Muscle layer of colon (tissue), 2 donors: ENCODE measurements at regions not wholly inside any gene's neighbourhood (a gene's known extent, or its start where the extent isn't known, plus 50 kb on each side); places are given as distances from the start of the nearest gene placed in this dataset.

Experiments
- H3K27ac ChIP-seq: one replicate; pipeline ENCODE4 v1.7.0; 2013; ENCODE audit warnings: low read depth, mild to moderate bottlenecking, low read length, moderate library complexity
- H3K27me3 ChIP-seq, 2 donors: one replicate each; pipeline ENCODE4 v1.7.0; 2013; ENCODE audit warnings: low read length in 2 of 2, mild to moderate bottlenecking in 2 of 2; ENCODE audit not compliant: insufficient read depth in 2 of 2, control insufficient read depth in 1 of 2
- H3K36me3 ChIP-seq: one replicate; pipeline ENCODE4 v1.7.0; 2013; ENCODE audit warnings: mild to moderate bottlenecking, low read length; ENCODE audit not compliant: insufficient read depth
- H3K4me1 ChIP-seq: one replicate; pipeline ENCODE4 v1.7.0; 2013; ENCODE audit warnings: mild to moderate bottlenecking, low read length; ENCODE audit not compliant: insufficient read depth
- H3K4me3 ChIP-seq, 2 donors: one replicate each; pipeline ENCODE4 v1.7.0; 2013; ENCODE audit warnings: low read length in 2 of 2, low read depth in 1 of 2, mild to moderate bottlenecking in 1 of 2, moderate library complexity in 1 of 2
- H3K9ac ChIP-seq: one replicate; pipeline ENCODE4 v1.7.0; 2013; ENCODE audit warnings: low read length
- H3K9me3 ChIP-seq: one replicate; pipeline ENCODE4 v1.7.0; 2013; ENCODE audit warnings: mild to moderate bottlenecking, low read length
- donor health status: abdominal sarcoma.
- donor health status: Adenocarcinoma of cecum.

DNA sequence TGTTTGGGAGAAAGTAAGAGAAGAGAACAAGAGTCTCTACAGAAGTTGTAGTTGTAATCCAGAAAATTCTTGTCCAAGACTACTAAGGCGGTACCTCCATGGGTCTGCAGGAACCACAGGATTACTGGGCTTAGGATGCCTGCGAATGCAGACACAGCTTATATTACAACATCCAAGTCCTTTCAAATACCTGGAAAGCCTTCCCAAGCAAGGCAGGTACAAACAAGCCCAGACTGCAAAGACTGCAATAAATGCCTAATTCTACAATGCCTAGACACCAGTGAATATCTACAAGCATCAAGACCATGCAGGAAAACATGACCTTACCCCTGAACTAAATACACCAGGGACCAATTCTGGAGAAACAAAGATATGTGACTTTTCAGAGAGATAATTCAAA is 178.2 kb downstream of the ARL4A start:
- no peaks in the 10 kb centered on the region for H3K27me3 ChIP-seq
- no peak overlapping the region for H3K27ac ChIP-seq
- no peak overlapping the region for H3K4me3 ChIP-seq
- no peaks in the 10 kb centered on the region for H3K4me1 ChIP-seq
- H3K9ac ChIP-seq = no peak overlapping the region
- H3K36me3 ChIP-seq = no peaks in the 10 kb centered on the region
- H3K9me3 ChIP-seq = no peaks in the 10 kb centered on the region

DNA sequence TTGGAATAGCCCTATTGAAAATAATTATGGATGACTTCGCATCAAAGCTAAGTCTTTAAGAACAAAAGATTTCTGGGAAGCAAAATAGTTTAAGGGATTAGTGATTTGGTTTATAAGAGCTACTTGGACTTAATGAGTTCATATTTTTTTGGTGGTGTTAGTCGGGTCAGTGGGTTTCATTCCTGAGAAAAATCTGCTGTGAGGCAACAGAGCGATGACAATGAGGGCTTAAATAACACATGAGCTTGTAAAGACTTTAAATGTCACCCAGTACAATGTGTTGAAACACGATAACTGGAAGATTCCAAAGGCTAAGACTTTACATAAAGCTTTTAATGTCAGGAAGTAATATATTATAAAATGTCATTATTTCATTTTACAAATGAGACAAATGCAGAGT is 178.8 kb downstream of the ARL4A start:
- H3K36me3 ChIP-seq = no peaks in the 10 kb centered on the region
- no peaks in the 10 kb centered on the region for H3K9me3 ChIP-seq
- no peak overlapping the region for H3K9ac ChIP-seq

DNA sequence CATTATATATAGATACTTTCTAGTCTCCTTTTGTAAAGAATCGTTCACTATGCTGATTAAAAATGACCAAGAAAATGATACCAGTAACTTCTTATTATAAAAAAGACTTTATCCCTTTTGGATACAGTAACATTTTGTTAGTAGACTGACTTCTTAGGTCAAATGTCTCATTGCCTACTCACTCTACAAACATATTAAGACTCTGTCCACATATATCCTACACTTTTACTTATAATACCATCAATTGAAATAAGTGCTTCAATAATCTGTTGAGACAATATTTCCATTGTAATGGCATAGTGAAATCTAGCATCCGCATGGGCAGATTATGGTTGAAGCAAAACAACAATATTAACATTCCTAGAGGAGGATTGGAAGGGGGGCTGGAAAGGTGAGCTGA is 180.6 kb downstream of the ARL4A start:
- Histone ChIP-seq H3K4me3 (no peak overlapping the region), H3K36me3 (no peaks in the 10 kb centered on the region), H3K27ac (no peak overlapping the region), H3K9me3 (no peaks in the 10 kb centered on the region), H3K27me3 (no peaks in the 10 kb centered on the region), H3K9ac (no peak overlapping the region), H3K4me1 (no peaks in the 10 kb centered on the region)

More for the DNA sequence above, 178.8 kb downstream of the ARL4A start:
- no peak overlapping the region for H3K27ac ChIP-seq
- H3K4me3 ChIP-seq = no peak overlapping the region
- H3K4me1 ChIP-seq = no peaks in the 10 kb centered on the region
- no peaks in the 10 kb centered on the region for H3K27me3 ChIP-seq

DNA sequence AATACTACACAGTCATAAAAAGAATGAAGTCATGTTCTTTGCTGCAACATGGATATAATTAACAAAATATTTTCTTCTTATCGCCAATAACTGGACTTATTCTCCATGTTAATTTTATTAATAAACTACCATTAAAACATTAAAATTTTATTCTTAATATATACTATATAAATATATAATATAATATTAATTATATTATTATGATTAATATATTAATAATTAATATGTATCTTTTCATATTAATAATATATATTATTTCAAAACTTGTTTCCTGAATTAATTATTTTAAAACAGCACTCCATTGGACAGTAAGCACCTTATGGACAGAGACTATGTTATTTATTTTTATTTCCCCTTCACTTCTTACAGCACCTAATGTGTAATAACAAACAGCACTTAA is 182.8 kb downstream of the ARL4A start:
- Histone ChIP-seq H3K9me3 (no peaks in the 10 kb centered on the region), H3K4me1 (no peaks in the 10 kb centered on the region), H3K9ac (no peak overlapping the region), H3K27ac (no peak overlapping the region), H3K4me3 (no peak overlapping the region), H3K36me3 (no peaks in the 10 kb centered on the region), H3K27me3 (no peaks in the 10 kb centered on the region)

DNA sequence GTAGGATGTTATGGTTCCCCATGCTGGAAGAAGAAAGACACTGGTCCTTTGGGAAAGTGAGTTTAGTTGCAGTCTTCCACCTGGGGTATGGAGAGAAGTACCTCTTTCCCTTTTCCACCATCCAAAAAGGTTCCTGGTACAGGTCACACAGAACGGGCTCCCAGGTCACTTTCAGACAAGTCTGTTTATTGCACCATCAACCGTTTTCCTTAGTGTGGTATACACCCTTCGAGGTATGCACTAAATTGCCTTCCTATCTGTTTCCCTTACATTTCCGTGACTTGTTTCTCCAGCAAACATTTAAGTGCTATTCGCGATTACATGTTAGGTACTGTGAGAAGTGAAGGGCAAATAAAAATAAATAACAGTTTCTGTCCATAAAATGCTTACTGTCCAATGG is 185.1 kb downstream of the ARL4A start:
- no peaks in the 10 kb centered on the region for H3K27me3 ChIP-seq
- H3K27ac ChIP-seq = no peak overlapping the region
- H3K36me3 ChIP-seq = no peaks in the 10 kb centered on the region
- no peak overlapping the region for H3K9ac ChIP-seq
- no peak overlapping the region for H3K4me3 ChIP-seq
- H3K4me1 ChIP-seq = no peaks in the 10 kb centered on the region
- H3K9me3 ChIP-seq = no peaks in the 10 kb centered on the region

DNA sequence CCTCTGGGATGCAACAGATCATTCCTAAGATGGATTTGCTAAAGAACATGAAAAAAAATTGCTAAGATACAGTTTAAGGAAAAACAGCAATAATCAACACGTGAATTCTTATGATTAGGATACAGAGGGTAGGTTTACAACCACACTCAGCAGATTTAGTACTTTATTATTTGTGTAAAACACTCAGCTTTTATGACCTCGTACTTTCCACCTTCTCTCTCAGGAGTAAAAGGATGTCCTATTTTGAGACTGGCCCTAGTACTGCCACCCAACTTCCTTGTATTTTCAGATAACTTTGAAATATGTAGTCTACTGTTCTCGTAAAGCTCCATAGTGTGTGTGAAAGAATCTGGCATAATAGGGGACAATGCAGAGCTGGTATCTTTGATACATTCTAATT is 186.1 kb downstream of the ARL4A start:
- no peak overlapping the region for H3K27ac ChIP-seq
- H3K27me3 ChIP-seq = no peaks in the 10 kb centered on the region
- H3K9me3 ChIP-seq = no peaks in the 10 kb centered on the region
- no peak overlapping the region for H3K9ac ChIP-seq
- H3K4me3 ChIP-seq = no peak overlapping the region
- H3K4me1 ChIP-seq = no peaks in the 10 kb centered on the region
- no peaks in the 10 kb centered on the region for H3K36me3 ChIP-seq

DNA sequence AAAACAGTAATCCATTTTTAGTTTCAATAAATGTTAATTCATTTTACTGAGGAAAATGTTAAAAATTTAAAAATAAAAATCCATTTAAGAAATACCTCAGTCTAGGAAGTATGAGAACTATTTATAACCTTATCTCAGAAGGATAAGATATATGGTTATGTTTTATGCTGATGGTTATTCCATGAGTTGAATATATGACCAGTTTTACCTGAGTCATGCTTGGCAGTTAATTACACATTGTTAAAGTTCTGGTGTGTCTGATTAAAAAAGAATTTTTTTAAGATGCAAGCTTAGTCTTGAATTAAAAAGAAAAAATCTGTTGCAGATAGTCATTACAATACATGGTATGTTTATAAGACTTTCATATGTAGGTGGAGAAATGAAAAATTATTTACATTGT is 191.7 kb downstream of the ARL4A start:
- Histone ChIP-seq H3K36me3 (no peaks in the 10 kb centered on the region), H3K4me1 (no peaks in the 10 kb centered on the region), H3K9ac (no peak overlapping the region), H3K27me3 (no peaks in the 10 kb centered on the region), H3K27ac (no peak overlapping the region), H3K4me3 (no peak overlapping the region), H3K9me3 (no peaks in the 10 kb centered on the region)

DNA sequence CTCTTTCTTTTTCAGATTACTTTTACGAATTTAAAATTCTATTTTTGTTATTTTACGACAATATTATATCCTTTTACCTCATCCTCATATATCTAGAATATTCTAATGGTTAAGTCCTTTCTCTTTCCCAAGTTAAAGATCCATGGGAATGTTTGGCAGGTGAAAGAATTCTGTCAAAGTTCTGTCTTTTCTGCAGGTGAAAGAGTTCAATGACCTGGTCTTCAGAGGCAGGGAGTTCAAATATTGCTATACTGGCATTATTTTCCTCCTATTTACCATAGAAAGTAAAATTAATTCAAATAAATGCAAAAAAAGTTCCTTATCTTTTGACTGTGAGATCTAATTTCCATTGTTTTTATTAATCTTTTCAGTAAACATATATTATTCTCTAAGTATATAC is 194.3 kb downstream of the ARL4A start:
- Histone ChIP-seq H3K36me3 (no peaks in the 10 kb centered on the region), H3K9ac (no peak overlapping the region), H3K4me1 (no peaks in the 10 kb centered on the region), H3K4me3 (no peak overlapping the region), H3K27ac (no peak overlapping the region), H3K27me3 (no peaks in the 10 kb centered on the region), H3K9me3 (no peaks in the 10 kb centered on the region)

DNA sequence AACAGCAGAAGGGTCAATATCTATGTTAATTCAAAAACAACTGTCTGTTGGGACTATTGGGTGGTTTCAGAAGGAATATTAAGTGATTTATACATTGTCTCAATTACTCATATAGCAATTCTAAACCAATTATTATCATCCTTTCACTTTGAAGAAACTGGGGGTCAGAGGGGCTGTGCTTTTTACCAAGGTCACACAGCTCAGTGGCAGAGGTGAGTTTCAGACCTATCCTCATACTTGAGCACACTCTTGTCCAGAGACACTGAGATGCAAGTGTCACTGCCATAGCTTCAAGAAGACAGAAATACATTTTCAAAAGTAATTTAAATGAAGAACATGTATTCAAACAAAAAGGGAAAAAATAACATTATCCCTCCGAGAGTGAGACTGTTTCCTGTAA is 195.3 kb downstream of the ARL4A start:
- Histone ChIP-seq H3K36me3 (no peaks in the 10 kb centered on the region), H3K9ac (no peak overlapping the region), H3K4me1 (no peaks in the 10 kb centered on the region)

DNA sequence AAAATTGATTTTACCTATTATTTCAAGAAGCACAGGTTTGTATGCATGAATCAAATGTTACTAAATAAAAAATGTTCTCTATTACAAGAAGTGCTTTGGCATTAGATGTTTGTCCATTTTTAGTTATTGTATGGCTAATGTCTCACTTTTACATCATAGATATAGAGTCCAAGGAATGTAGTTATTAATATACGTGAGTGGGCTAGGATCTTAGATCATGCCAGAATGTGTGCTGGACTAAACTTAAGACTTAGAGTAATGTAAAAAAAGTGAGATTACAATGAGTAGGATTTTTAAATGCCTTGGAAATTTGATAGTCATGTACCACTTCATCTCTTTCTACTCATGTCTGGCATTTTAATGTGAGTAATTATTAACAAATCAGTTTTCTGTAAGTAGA is 196.6 kb downstream of the ARL4A start:
- Histone ChIP-seq H3K27ac (no peak overlapping the region), H3K36me3 (no peaks in the 10 kb centered on the region), H3K9ac (no peak overlapping the region), H3K9me3 (no peaks in the 10 kb centered on the region), H3K4me3 (no peak overlapping the region), H3K27me3 (no peaks in the 10 kb centered on the region), H3K4me1 (no peaks in the 10 kb centered on the region)

More for the DNA sequence above, 195.3 kb downstream of the ARL4A start:
- H3K27ac ChIP-seq = no peak overlapping the region
- no peaks in the 10 kb centered on the region for H3K9me3 ChIP-seq
- no peak overlapping the region for H3K4me3 ChIP-seq
- no peaks in the 10 kb centered on the region for H3K27me3 ChIP-seq

DNA sequence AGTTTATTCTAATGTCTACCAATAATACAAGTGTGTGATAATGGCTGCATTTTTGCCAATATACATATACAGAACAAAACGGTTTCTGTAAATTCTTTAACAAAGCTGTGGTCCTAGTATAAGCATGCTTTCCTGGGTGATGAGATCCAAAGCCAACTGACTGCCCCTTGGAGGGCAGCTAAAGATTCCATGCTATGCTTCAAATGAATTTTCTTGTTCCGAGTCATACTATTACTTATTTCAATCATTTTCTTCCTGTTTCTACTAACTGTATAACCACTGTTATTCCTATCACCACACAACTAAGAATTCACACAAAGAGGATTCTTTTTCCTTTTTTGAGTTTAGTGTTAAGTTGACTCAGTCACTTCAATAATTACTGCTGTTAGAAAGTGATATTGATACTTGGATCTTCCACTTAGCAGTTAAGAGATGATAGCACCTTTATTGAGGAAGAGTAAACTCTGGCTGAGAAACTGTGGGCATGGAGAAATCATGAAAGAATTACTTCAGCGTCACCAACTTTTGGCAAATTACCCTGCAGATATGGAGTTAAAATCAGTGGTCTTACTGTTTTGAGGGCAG is 197.5 kb downstream of the ARL4A start:
- H3K27ac ChIP-seq = no peak overlapping the region
- no peaks in the 10 kb centered on the region for H3K36me3 ChIP-seq
- H3K4me1 ChIP-seq = no peaks in the 10 kb centered on the region
- no peaks in the 10 kb centered on the region for H3K27me3 ChIP-seq
- no peak overlapping the region for H3K9ac ChIP-seq
- no peaks in the 10 kb centered on the region for H3K9me3 ChIP-seq
- H3K4me3 ChIP-seq = no peak overlapping the region

DNA sequence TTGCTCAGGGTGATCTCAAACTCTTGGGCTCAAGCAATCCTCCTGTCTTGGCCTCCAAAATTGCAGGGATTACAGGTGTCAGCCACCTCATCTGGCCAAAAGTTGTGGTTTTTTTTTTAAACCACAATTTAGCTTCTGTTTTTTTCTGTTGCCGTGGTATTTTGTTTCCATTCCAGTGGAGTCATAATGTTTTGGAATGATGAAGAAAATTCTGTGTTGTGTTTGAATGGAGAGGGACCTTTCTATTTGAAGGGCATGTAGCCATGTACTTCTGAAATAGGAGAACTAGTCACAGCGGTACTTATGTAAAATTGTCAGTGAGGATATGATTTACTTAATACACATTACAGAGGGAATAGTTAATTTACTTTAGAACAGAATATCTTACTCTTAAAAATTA is 201.3 kb downstream of the ARL4A start:
- H3K36me3 ChIP-seq = no peaks in the 10 kb centered on the region
- H3K27ac ChIP-seq = no peak overlapping the region
- no peak overlapping the region for H3K9ac ChIP-seq
- H3K4me1 ChIP-seq = no peaks in the 10 kb centered on the region
- H3K9me3 ChIP-seq = no peaks in the 10 kb centered on the region
- no peaks in the 10 kb centered on the region for H3K27me3 ChIP-seq
- no peak overlapping the region for H3K4me3 ChIP-seq
